ENCODE measurements at regions not wholly inside any gene's neighbourhood (a gene's known extent, or its start where the extent isn't known, plus 50 kb on each side); places are given as distances from the start of the nearest gene placed in this dataset.

- DNase-seq (ENCODE audit: extremely low read depth, low read depth), result no peak
- no peak for TF ChIP-seq CTCF (IDR thresholded peaks at IDR 0.05; ENCODE audit: low read depth, low read length)
Observed at GRCh38 chr13:67372868-67373464, 142.8 kb upstream of the PCDH9 start.

- TF ChIP-seq CTCF (IDR thresholded peaks at IDR 0.05; ENCODE audit: low read depth, low read length), result no peak
- no peak for DNase-seq (ENCODE audit: extremely low read depth, low read depth)
Observed at GRCh38 chr13:67369895-67370660, 139.9 kb upstream of the PCDH9 start.

- no peak for TF ChIP-seq CTCF (IDR thresholded peaks at IDR 0.05; ENCODE audit: low read depth, low read length)
Observed at GRCh38 chr13:67367399-67367798, 137.3 kb upstream of the PCDH9 start.

GRCh38 chr13:67366533-67366932 is 136.4 kb upstream of the PCDH9 start:
- TF ChIP-seq CTCF (IDR thresholded peaks at IDR 0.05; ENCODE audit: low read depth, low read length), result no peak
- DNase-seq (ENCODE audit: extremely low read depth, low read depth), result no peak

More at GRCh38 chr13:67367399-67367798, 137.3 kb upstream of the PCDH9 start:
- DNase-seq (ENCODE audit: extremely low read depth, low read depth), result no peak

GRCh38 chr13:67355812-67356476 is 125.8 kb upstream of the PCDH9 start:
- no peak for DNase-seq (ENCODE audit: extremely low read depth, low read depth)
- TF ChIP-seq CTCF (IDR thresholded peaks at IDR 0.05; ENCODE audit: low read depth, low read length), result no peak

GRCh38 chr13:67353941-67354340 is 123.8 kb upstream of the PCDH9 start:
- TF ChIP-seq CTCF (IDR thresholded peaks at IDR 0.05; ENCODE audit: low read depth, low read length), result no peak
- no peak for DNase-seq (ENCODE audit: extremely low read depth, low read depth)

- no peak for DNase-seq (ENCODE audit: extremely low read depth, low read depth)
- no peak for TF ChIP-seq CTCF (IDR thresholded peaks at IDR 0.05; ENCODE audit: low read depth, low read length)
Observed at GRCh38 chr13:67353031-67353430, 122.9 kb upstream of the PCDH9 start.
